ENCODE measurements at regions not wholly inside any gene's neighbourhood (a gene's known extent, or its start where the extent isn't known, plus 50 kb on each side); places are given as distances from the start of the nearest gene placed in this dataset.

DNA sequence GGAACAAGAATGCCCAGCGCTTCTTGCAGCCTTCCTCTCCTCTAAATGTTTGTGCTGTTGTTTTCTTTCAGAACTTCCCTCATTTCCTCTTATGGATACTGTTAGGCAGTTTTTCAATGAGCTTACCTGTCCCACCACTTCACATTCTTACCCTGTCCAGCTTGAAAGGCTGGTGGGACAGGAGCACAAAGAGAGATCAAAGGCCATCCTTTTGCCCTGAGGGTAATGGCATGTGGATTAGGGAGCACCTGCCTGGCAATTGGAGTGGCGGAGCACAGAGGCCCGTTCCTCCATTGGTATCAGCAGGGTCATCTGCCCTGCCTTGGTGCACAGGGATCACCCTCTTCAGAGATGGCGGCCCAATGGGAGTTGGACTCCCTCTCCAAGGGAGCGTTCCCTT is 170.1 kb upstream of the UBE3A start:
- no peak for TF ChIP-seq POLR2AphosphoS5 (IDR thresholded peaks at IDR 0.05)
- TF ChIP-seq, protein P1, sequence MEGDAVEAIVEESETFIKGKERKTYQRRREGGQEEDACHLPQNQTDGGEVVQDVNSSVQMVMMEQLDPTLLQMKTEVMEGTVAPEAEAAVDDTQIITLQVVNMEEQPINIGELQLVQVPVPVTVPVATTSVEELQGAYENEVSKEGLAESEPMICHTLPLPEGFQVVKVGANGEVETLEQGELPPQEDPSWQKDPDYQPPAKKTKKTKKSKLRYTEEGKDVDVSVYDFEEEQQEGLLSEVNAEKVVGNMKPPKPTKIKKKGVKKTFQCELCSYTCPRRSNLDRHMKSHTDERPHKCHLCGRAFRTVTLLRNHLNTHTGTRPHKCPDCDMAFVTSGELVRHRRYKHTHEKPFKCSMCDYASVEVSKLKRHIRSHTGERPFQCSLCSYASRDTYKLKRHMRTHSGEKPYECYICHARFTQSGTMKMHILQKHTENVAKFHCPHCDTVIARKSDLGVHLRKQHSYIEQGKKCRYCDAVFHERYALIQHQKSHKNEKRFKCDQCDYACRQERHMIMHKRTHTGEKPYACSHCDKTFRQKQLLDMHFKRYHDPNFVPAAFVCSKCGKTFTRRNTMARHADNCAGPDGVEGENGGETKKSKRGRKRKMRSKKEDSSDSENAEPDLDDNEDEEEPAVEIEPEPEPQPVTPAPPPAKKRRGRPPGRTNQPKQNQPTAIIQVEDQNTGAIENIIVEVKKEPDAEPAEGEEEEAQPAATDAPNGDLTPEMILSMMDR (IDR thresholded peaks at IDR 0.05), result no peak

Data from suprapubic skin (tissue), 3 donors.